OCI-LY3 (cell line): ENCODE measurements at regions not wholly inside any gene's neighbourhood (a gene's known extent, or its start where the extent isn't known, plus 50 kb on each side); places are given as distances from the start of the nearest gene placed in this dataset.

ENCODE experiments used
- EZH2phosphoT487 ChIP-seq: fragments of 200-600 bp; shearing (Covaris generic); IDR thresholded peaks from 2 replicates; pipeline ENCODE4 v1.6.1; 2018; ENCODE audit warnings: antibody characterized with exemption, mixed run types, low read depth
- TF ChIP-seq, protein P1 (sequence below): fragments of 200-600, 300-600 bp; sonication (generic); IDR thresholded peaks from 2 replicates; pipeline ENCODE4 v1.5.1; 2014; ENCODE audit warnings: antibody characterized with exemption, low read length, low read depth

DNA sequence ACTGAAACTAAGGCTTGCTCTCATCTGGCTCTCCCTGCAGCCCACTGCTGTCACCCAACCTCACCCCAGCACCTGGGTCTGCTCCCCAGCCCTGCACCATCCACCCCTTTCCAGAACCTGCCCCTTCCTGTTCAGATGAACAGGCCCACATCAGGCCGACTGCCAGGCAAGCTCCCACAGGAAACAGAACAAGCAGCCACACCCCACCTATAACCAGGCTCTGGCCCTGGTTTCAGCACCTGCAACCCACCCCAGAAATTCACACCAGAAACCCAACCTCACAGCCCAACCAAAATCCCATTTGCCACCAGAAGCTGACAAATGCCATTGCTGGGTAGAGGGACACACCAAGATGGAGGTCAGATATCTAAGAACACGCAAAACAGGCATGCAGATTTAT lies 159.2 kb upstream of the ID2 start:
- TF ChIP-seq, protein P1, sequence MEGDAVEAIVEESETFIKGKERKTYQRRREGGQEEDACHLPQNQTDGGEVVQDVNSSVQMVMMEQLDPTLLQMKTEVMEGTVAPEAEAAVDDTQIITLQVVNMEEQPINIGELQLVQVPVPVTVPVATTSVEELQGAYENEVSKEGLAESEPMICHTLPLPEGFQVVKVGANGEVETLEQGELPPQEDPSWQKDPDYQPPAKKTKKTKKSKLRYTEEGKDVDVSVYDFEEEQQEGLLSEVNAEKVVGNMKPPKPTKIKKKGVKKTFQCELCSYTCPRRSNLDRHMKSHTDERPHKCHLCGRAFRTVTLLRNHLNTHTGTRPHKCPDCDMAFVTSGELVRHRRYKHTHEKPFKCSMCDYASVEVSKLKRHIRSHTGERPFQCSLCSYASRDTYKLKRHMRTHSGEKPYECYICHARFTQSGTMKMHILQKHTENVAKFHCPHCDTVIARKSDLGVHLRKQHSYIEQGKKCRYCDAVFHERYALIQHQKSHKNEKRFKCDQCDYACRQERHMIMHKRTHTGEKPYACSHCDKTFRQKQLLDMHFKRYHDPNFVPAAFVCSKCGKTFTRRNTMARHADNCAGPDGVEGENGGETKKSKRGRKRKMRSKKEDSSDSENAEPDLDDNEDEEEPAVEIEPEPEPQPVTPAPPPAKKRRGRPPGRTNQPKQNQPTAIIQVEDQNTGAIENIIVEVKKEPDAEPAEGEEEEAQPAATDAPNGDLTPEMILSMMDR, result no peak
- TF ChIP-seq EZH2phosphoT487, result no peak
